ENCODE measurements at regions not wholly inside any gene's neighbourhood (a gene's known extent, or its start where the extent isn't known, plus 50 kb on each side); places are given as distances from the start of the nearest gene placed in this dataset.

GRCh38 chr1:25145775-25146393 lies 86.4 kb downstream of the SYF2 start:
- 0 out of 2 replicates have a peak, but pooled peaks cover 7% of the 10 kb centered on the region for H3K27me3 ChIP-seq (ENCODE audit: low read depth)
- no peak overlapping the region for H3K4me3 ChIP-seq
- no peak for DNase-seq (ENCODE audit: low spot score in 2 of 2)
- in situ Hi-C loops (cut with MboI; ENCODE audit: low sequenced_read_pairs) = no loop called here
- no peaks in the 10 kb centered on the region for H3K36me3 ChIP-seq (replicated peaks)
- H3K9me3 ChIP-seq = no peaks in the 10 kb centered on the region
- H3K4me1 ChIP-seq = no peaks in the 10 kb centered on the region

DNA sequence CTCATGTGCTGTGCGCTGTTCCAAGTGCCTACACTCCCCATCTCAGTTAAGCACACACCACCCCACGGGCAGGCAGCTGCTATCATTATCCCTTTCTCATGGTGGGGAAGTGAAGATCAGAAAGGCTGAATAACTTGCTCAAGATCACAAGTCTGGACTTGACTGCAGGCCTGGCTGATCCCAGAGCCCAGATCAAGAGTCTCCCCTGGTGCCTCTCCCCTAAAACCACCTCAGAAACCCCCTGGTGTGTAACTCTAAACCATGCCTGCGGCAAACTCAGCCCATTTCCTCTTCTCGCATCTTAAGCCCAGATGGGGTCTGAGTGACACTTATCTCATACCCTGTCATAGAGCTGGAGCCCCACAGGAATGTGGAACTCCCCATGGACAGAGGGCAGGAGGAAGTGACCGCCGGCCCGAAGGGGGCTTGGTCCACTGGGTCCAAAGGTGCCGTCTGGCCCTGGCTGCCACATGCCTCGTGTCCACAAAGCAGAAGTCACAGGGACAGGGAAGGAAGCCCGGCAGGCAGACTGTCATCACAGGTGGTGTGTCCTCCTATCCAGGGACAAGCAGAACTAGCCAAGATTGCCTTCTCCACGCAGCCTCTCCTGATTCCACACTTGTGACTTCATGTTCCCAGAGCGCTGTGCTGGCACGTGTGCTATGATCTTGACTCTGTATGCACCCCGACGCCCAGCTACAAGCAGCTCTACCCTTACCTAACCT lies 92.1 kb downstream of the SYF2 start:
- no peak overlapping the region for H3K4me3 ChIP-seq
- no peak for DNase-seq (ENCODE audit: low spot score in 2 of 2)
- in situ Hi-C loops (cut with MboI; ENCODE audit: low sequenced_read_pairs) = no loop called here
- no peaks in the 10 kb centered on the region for H3K4me1 ChIP-seq
- no peaks in the 10 kb centered on the region for H3K36me3 ChIP-seq (replicated peaks)
- H3K27me3 ChIP-seq (ENCODE audit: low read depth) = peaks cover 6% of the 10 kb centered on the region
- H3K9me3 ChIP-seq = no peaks in the 10 kb centered on the region

DNA sequence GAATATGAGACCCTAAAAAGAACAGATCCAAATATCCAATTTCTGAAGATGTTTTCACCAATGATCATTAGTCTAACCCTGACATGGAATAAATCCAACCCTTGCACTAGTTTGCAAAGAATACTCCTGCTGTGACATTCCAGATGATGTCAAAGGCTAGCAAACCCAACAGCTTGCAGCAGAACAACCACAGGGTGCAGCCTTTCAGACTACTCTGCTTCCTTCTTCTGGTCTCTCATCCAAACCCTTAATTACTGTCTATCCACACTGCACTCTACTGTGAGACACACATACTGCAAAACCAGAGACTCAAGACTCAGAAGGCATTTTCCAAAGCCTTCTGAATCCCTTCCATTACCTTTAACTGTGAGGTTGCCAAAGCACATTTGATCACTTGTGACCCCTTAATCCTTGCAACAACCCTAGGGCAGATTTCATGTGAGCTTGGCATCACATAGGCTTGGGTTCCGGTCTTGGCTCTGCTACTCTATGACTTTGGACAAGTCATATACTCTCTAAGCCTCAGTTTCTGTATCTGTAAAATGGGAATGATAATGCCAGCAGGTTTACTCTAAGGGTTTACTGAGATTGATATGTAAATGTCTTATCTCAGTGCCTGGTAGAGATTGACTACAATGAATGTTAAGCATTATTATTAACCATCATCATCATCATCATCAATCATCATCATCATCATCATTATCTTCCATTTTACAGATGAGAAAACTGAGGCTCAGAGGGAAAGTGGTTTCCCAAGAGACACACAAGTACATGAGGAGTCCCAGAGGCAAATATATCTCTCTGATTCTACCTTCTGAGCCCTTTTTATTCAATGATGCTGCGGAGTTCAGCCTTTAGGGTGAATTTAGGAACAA lies 94.5 kb downstream of the SYF2 start:
- in situ Hi-C loops (cut with MboI; ENCODE audit: low sequenced_read_pairs) = no loop called here
- Histone ChIP-seq H3K27me3 (ENCODE audit: low read depth) (peaks cover 6% of the 10 kb centered on the region), H3K4me3 (no peak overlapping the region), H3K9me3 (no peaks in the 10 kb centered on the region), H3K36me3 (replicated peaks) (no peaks in the 10 kb centered on the region), H3K4me1 (no peaks in the 10 kb centered on the region)
- DNase-seq (ENCODE audit: low spot score in 2 of 2) = no peak

- in situ Hi-C loops (cut with MboI; ENCODE audit: low sequenced_read_pairs) = no loop called here
- Histone ChIP-seq H3K36me3 (replicated peaks) (no peaks in the 10 kb centered on the region), H3K4me1 (no peaks in the 10 kb centered on the region), H3K9me3 (no peaks in the 10 kb centered on the region), H3K4me3 (no peak overlapping the region), H3K27me3 (ENCODE audit: low read depth) (peaks cover 6% of the 10 kb centered on the region)
- no peak for DNase-seq (ENCODE audit: low spot score in 2 of 2)
Measured at GRCh38 chr1:25137106-25137505, 95.2 kb downstream of the SYF2 start.

DNA sequence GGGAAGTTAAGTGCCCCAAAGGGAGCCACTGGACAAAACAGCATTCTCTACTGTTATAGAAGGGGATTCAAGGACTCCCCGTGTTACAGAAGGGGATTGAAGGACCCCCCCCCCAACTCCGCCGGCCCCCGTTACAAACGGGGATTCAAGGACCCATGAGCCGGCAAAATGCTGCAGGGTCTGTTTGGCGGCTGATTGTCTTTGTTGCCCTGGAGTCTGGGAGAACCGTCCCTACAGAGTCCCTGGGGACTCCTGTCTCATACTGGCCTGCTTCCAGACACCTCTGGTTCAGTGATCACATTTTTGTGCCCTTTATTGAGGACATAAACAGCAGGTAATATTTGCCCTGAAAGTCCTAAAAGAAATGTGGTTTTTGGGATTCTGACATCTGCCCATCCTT lies 96.4 kb downstream of the SYF2 start:
- Histone ChIP-seq H3K4me1 (no peaks in the 10 kb centered on the region), H3K4me3 (no peak overlapping the region), H3K36me3 (replicated peaks) (no peaks in the 10 kb centered on the region), H3K9me3 (no peaks in the 10 kb centered on the region), H3K27me3 (ENCODE audit: low read depth) (peaks cover 6% of the 10 kb centered on the region)
- in situ Hi-C loops (cut with MboI; ENCODE audit: low sequenced_read_pairs) = no loop called here
- peak in 1 of 2 experiments; percentile 25 for DNase-seq (ENCODE audit: low spot score in 2 of 2)

- H3K4me3 ChIP-seq = no peak overlapping the region
- DNase-seq (ENCODE audit: low spot score in 2 of 2) = no peak
- H3K9me3 ChIP-seq = no peaks in the 10 kb centered on the region
- in situ Hi-C loops (cut with MboI; ENCODE audit: low sequenced_read_pairs) = no loop called here
- H3K36me3 ChIP-seq (replicated peaks) = no peaks in the 10 kb centered on the region
- no peaks in the 10 kb centered on the region for H3K4me1 ChIP-seq
- peaks cover 3% of the 10 kb centered on the region for H3K27me3 ChIP-seq (ENCODE audit: low read depth)
Measured at GRCh38 chr1:25134801-25135461, 97.4 kb downstream of the SYF2 start.

DNA sequence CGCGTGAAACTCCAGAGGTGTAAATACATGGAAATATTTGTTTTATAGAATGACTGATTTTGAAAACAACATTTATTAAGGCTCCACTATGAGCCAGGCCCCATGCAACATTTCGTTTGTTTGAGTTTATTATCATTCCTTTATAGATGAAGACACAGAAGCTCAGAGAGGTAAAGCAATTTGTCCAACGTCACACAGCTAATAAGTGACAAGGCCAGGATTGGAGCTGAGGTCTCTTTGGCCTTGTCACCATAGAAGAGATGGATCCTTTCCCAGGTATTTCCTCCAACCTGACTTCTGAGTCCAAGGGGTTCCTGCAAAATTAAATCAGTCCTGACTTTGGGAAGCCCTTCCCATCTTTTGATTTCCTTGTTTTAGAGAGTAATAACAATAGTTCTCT lies 98.0 kb downstream of the SYF2 start:
- Histone ChIP-seq H3K36me3 (replicated peaks) (no peaks in the 10 kb centered on the region), H3K9me3 (no peaks in the 10 kb centered on the region), H3K27me3 (ENCODE audit: low read depth) (no peaks in the 10 kb centered on the region), H3K4me1 (no peaks in the 10 kb centered on the region), H3K4me3 (no peak overlapping the region)
- in situ Hi-C loops (cut with MboI; ENCODE audit: low sequenced_read_pairs) = no loop called here
- DNase-seq (ENCODE audit: low spot score in 2 of 2) = no peak

- no peaks in the 10 kb centered on the region for H3K27me3 ChIP-seq (ENCODE audit: low read depth)
- no peak for DNase-seq (ENCODE audit: low spot score in 2 of 2)
- no peaks in the 10 kb centered on the region for H3K36me3 ChIP-seq (replicated peaks)
- H3K9me3 ChIP-seq = no peaks in the 10 kb centered on the region
- H3K4me1 ChIP-seq = no peaks in the 10 kb centered on the region
- in situ Hi-C loops (cut with MboI; ENCODE audit: low sequenced_read_pairs) = no loop called here
- no peak overlapping the region for H3K4me3 ChIP-seq
Measured at GRCh38 chr1:25131794-25132193, 100.5 kb downstream of the SYF2 start.

- Histone ChIP-seq H3K36me3 (replicated peaks) (no peaks in the 10 kb centered on the region), H3K4me1 (no peaks in the 10 kb centered on the region), H3K9me3 (no peaks in the 10 kb centered on the region), H3K27me3 (ENCODE audit: low read depth) (no peaks in the 10 kb centered on the region), H3K4me3 (no peak overlapping the region)
- in situ Hi-C loops (cut with MboI; ENCODE audit: low sequenced_read_pairs) = no loop called here
- no peak for DNase-seq (ENCODE audit: low spot score in 2 of 2)
Measured at GRCh38 chr1:25130895-25131294, 101.4 kb downstream of the SYF2 start.

GRCh38 chr1:25129380-25129779 lies 102.9 kb downstream of the SYF2 start:
- Histone ChIP-seq H3K4me3 (no peak overlapping the region), H3K36me3 (replicated peaks) (no peaks in the 10 kb centered on the region), H3K27me3 (ENCODE audit: low read depth) (no peaks in the 10 kb centered on the region), H3K4me1 (no peaks in the 10 kb centered on the region), H3K9me3 (no peaks in the 10 kb centered on the region)
- DNase-seq (ENCODE audit: low spot score in 2 of 2) = no peak
- in situ Hi-C loops (cut with MboI; ENCODE audit: low sequenced_read_pairs) = no loop called here

DNA sequence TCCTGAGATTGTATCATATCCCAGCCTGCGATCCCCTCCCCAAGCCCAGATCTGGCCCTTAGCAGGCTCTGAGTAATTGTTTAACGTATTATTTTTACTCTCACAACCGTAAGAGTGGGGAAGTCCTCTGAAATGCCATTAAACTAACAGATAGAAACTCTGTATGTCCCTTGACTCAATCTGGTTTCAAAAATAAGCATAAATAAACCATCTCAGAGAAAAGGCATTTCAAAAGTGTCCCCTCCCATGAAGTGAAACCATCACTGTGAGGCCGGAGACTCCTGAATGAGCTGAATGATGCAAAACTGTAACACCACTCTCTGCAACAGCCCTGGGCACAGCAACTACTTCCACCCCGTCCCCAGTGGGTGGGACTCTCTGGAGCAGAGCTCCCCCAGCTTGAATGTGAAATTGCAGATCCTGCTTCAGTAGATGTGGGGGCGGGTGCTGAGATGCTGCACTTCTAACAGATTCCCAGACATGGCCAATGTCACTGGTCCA lies 104.1 kb downstream of the SYF2 start:
- in situ Hi-C loops (cut with MboI; ENCODE audit: low sequenced_read_pairs) = no loop called here
- DNase-seq (ENCODE audit: low spot score in 2 of 2) = no peak

GRCh38 chr1:25126562-25126961 lies 105.7 kb downstream of the SYF2 start:
- in situ Hi-C loops (cut with MboI; ENCODE audit: low sequenced_read_pairs) = no loop called here
- no peak for DNase-seq (ENCODE audit: low spot score in 2 of 2)
- no peaks in the 10 kb centered on the region for H3K4me1 ChIP-seq

More for the DNA sequence above, 104.1 kb downstream of the SYF2 start:
- no peak overlapping the region for H3K4me3 ChIP-seq
- no peaks in the 10 kb centered on the region for H3K36me3 ChIP-seq (replicated peaks)
- no peaks in the 10 kb centered on the region for H3K9me3 ChIP-seq
- H3K4me1 ChIP-seq = no peaks in the 10 kb centered on the region
- no peaks in the 10 kb centered on the region for H3K27me3 ChIP-seq (ENCODE audit: low read depth)

GRCh38 chr1:25123551-25123950 lies 108.8 kb downstream of the SYF2 start:
- Histone ChIP-seq H3K4me1 (no peaks in the 10 kb centered on the region), H3K9me3 (no peaks in the 10 kb centered on the region), H3K36me3 (replicated peaks) (no peaks in the 10 kb centered on the region), H3K27me3 (ENCODE audit: low read depth) (no peaks in the 10 kb centered on the region), H3K4me3 (no peak overlapping the region)
- no peak for DNase-seq (ENCODE audit: low spot score in 2 of 2)
- in situ Hi-C loops (cut with MboI; ENCODE audit: low sequenced_read_pairs) = no loop called here

More at GRCh38 chr1:25126562-25126961, 105.7 kb downstream of the SYF2 start:
- Histone ChIP-seq H3K36me3 (replicated peaks) (no peaks in the 10 kb centered on the region), H3K9me3 (no peaks in the 10 kb centered on the region), H3K27me3 (ENCODE audit: low read depth) (no peaks in the 10 kb centered on the region), H3K4me3 (no peak overlapping the region)

Measured in HAP-1 (cell line).